ENCODE measurements at regions not wholly inside any gene's neighbourhood (a gene's known extent, or its start where the extent isn't known, plus 50 kb on each side); places are given as distances from the start of the nearest gene placed in this dataset.

DNA sequence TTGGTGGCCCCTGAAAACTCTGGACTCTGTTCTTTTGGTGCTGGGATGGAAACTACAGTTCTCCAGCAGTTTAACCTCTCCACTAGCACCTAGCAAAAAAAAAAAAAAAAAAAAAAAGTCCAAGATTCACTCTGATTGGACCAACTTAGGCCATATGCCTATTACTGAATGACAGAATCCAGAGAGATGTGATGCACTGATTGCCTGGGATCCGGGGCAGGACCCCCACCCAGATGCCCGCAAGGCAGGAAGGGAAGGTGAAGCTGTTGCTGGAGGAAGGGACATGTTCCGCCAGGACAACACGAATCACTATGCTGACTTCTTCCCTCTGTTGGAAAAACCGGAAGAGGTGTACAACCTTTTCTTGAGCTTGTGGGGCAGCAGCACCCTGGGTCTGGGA is 152.5 kb upstream of the ZNF536 start:
- TF ChIP-seq, protein P1, sequence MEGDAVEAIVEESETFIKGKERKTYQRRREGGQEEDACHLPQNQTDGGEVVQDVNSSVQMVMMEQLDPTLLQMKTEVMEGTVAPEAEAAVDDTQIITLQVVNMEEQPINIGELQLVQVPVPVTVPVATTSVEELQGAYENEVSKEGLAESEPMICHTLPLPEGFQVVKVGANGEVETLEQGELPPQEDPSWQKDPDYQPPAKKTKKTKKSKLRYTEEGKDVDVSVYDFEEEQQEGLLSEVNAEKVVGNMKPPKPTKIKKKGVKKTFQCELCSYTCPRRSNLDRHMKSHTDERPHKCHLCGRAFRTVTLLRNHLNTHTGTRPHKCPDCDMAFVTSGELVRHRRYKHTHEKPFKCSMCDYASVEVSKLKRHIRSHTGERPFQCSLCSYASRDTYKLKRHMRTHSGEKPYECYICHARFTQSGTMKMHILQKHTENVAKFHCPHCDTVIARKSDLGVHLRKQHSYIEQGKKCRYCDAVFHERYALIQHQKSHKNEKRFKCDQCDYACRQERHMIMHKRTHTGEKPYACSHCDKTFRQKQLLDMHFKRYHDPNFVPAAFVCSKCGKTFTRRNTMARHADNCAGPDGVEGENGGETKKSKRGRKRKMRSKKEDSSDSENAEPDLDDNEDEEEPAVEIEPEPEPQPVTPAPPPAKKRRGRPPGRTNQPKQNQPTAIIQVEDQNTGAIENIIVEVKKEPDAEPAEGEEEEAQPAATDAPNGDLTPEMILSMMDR (IDR thresholded peaks at IDR 0.05; ENCODE audit: low read length) = no peak
- TF ChIP-seq EZH2 (optimal IDR thresholded peaks at IDR 0.05; ENCODE audit: low read depth, low read length) (no peak), EZH2phosphoT487 (IDR thresholded peaks at IDR 0.05; ENCODE audit: low read length) (no peak)

Data from MM.1S (cell line).